Medulla oblongata (tissue), 1 donor: ENCODE measurements at regions not wholly inside any gene's neighbourhood (a gene's known extent, or its start where the extent isn't known, plus 50 kb on each side); places are given as distances from the start of the nearest gene placed in this dataset.

ENCODE experiments used
- DNase-seq: peaks from one replicate; pipeline ENCODE4 v3.0.0-alpha.2; 2015; ENCODE audit errors: extremely low spot score

DNA sequence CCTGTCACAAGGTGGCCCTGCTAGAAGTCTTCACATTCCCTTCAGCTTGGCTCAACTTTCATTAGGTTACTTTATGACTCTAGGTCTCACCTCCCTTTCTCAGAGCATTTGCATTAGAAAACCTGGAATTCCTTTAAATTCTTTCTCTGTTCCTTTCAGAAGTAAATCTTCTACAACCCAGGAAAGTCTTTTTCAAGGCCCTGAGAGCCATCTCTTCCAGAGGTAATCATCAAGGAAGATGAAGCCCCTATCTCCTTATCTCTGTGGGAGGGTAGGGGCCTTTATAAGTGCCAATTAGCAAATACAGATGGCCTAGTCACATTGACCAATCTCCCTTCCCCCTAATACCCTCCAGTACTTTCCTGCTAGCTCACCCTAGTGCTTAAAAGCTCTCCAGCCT, 848.0 kb upstream of the FAM98A start:
- no peak for DNase-seq

DNA sequence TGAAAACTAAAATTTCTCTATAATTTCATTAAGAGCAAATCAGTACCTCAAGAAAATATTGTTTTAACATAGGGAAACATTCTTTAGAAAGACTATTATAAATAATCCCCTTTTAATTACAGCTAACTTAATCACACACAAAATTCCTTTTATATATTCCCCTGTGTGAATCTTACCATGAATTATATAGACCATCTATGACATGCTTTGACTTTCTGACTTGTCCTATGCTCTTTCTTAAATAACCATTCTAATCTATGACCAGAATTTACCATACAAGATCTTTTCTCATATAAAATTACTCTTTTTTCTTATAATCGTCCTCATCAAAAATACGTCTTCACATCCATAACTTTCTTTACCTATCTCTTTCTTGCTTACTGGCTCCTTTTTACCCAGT, 824.2 kb upstream of the FAM98A start:
- DNase-seq, result no peak

DNA sequence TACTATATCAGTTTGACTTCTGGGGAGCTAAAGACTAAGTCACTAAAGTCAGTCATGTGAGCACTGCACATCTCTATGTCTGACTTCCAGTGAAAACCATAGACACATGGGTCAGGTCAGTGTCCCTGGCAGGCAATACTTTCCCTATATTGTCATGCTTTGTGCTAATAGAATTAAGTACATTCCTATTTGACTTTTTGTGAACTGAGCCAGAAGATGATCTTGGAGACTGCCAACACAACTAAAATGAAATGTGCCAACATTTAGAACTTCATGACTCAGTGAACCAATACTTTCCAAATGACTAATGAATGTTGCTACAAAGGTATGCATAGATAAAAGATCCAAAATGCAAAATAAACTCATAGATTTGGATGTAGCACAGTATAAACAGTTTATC, 820.8 kb upstream of the FAM98A start:
- DNase-seq, result no peak

DNA sequence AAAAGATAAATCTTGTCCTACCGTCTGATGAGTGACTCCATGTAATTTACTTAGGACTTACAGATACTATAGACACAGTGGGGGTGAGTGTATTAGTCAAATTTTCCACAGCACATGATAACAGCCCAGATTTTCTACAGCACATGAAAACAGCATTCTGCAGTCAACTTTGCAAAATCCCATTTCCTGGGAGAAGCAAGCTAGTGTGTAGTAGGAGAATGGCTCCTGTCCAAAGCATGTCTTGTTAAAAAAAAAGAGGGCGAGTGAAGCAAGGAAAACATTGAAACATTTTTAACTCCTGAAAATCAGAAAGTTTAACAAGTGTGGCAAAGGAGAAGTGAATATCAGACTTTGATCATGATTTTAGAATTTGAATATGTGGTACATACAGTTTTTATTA, 817.8 kb upstream of the FAM98A start:
- no peak for DNase-seq

DNA sequence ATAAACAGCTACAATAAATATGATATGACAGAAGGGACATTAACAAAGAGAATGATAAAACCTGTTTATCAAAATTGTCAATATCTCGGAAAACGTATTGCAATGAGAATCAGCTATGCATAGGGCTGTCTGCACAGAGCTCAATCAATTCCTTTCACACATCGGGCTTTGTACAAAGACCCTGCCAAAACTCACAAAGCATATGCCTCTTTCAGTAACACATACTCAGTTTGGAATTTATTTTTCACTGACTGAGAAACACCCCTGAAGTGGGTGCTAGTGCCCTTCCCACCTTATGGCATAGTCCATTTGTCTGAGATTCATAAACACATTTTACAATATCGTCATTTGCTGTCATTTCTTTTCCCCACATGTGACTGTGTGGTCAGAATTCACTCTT, 815.8 kb upstream of the FAM98A start:
- DNase-seq, result no peak

DNA sequence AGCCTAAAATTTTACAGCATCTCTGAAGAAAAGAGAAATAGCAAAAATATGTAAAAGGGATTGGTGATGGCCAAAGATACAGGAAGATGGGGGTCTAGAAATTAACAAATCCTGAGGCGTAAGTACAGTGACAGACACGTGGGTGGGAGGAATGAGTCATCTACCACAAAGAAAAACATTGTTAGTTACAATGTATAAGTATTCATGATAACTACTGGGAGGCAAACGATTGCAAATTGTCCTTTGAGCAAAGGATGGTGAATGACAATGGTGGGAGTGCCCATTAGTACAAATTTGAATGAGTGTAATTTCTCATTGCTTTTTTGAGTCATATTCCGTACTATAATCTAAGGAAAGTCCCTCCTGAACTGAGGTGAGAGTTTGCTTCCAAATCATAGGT, 809.0 kb upstream of the FAM98A start:
- DNase-seq, result no peak

DNA sequence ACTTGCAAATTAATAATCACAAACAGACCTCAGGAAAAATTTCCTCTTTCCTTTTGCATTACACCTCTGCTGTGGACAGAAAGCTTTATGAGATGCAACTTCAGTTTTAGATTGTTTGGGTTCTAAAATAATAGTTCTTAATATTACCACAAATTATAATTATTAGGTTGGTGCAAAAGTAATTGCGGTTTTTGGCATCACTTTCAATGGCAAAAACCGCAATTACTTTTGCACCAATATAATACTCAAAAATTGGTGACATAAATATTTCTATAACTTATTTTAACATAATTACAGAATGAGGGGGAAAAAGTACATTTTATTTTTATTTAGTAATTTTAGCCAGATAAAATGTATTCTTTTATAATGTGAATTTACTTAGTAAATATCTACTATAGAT, 804.4 kb upstream of the FAM98A start:
- DNase-seq, result no peak

DNA sequence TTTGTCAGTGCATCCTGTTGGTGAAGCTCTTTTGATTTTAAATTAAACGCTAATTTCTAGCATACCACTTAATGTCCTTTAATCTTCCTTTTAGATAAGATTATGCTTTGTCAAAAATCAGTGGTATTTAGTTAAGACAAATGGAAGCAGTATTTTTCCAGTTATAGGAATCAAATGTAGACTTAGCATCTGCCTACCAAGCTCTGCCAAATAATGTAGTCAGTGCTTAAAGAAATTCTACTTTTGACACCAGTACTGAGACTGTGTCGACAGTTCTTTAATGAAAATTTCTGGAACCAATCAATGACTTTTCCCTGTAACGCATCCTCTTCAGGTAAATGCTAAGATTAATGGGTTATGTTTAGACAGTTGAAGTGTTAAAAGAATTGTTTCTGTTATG, 803.3 kb upstream of the FAM98A start:
- no peak for DNase-seq

DNA sequence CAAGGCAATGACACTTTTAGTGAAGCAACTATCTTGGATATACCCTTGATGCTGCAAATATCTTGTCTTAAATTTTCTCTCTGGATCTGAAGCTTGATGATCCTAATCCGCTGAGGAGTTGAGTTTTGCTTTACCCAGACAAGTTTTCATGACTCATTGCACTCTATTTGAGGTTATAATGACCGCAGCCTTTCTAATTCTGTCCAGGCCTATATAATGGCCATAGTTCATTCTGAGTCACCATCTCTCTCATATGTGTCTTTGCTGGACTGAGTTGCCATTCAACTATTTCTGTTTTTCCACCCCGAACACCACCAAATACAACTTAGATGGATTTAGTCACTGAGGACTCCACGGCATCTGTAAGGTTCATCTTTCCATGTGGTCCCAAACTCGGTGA, 802.1 kb upstream of the FAM98A start:
- no peak for DNase-seq

DNA sequence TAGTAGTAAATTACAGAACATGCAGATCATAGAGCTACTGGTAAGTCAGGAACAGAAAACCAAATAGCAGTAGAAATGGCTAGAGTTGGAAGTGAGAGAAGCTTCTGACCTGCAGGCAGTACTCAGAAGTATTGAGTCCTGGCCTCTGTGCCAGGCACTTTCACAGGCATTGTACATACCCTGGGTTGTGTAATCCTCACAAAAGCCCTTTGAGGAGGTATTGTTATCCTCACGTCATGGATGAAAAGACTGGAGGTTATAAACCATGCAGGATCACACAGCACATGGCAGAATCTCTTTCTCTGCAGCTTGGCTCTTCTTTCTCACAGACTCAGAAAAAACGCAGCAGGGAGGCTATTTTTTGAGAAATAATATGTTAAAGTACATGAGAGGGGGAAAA, 789.3 kb upstream of the FAM98A start:
- no peak for DNase-seq

DNA sequence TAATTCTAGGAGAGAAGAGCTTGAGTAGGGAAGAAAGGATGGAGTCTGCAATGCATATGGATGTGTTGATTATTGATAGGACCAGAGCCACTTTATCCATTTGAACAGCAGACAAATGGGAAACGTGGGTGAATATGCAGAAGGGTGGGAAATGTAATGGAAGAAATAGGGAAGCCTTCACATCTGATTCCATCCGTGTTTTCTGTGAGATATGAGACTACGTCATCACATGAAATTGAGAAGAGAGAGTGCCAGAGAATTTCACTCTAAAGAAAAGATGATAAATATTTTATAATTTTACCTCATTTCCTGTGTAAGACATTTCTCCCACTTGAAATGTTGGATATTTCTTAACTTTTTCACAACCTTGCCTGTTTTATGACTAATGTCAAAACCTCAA, 788.4 kb upstream of the FAM98A start:
- no peak for DNase-seq

DNA sequence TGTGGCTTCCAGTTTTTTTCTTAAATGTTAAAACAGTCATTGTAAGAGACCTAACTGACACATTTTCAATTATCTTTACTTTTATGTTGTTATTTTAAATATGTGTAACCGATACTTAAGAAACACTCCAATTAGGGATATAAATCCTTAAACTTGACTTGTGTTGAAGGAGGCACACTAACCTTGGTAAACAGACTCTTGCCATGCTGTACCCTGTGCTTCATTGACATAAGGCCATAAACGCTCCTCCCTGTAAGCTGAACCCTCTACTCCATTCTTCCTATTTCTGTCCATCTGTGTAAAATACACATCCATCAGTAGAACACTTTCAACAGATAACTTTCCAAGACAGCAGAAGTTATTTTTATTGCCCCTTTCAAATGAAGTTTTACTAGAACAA, 780.5 kb upstream of the FAM98A start:
- no peak for DNase-seq

DNA sequence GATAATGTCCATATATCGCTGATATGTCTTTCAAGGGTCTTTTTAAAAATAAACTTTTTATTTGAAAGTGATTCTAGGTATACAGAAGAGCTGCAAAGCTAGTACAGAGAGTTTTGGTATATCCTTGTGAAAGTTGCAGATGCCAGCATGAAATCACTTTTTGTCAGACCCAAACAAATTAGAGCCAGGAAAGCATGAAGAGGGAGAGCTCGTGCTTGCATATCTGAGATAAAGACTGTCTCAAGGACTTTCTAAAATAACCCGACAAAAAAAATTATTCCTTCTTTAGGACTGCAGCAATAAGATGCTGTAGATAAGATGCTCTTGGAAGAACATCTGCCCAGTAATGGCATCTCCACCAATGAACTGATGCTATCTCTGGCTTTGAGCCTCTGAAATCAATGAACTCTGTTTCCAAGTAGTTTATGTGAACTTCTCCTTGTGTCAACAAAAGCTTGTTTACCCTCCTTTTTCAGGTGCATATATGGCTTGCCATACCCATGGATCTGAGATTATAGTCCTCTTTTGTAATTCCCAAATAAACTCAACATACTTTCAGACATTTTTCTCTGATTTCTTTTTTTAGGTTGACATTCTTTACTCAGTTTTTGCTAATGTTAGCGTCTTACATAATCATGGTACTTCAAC, 774.6 kb upstream of the FAM98A start:
- DNase-seq, result no peak

DNA sequence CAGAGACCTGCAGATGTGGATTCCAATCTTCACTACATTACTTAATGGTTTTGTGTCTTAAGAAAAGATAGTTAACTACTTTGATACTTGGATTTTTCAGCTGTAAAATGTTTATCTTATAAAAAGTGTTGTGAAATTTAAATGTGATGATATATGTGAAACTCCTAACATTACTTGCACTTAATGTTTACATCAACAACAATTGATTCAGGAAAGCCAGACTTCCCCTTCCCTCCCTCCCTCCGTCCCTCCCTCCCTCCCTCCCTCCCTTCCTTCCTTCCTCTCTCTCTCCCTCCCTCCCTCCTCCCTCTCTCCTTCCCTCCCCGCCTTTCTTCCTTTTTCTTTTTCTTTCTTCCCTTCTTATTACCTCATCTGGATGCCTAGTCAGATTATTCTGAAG, 773.9 kb upstream of the FAM98A start:
- DNase-seq, result no peak

DNA sequence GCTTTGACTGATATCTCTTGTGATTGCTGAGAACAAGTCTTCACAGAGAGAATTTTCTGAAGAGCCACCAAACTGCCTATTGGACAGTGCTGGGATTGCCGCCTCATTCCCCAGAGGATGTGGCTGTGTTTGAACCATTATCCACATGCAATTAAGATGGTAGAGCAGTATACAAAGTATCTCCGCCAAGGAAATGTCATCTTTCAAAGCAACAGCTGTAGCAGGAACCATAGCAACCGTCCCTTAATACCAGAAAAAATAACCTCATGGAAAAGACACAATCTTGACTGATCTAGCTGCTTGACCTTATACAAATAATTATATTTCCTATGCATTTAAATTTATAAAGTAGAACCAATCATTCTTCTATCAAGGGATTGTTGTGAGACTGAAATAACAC, 772.6 kb upstream of the FAM98A start:
- DNase-seq, result no peak

DNA sequence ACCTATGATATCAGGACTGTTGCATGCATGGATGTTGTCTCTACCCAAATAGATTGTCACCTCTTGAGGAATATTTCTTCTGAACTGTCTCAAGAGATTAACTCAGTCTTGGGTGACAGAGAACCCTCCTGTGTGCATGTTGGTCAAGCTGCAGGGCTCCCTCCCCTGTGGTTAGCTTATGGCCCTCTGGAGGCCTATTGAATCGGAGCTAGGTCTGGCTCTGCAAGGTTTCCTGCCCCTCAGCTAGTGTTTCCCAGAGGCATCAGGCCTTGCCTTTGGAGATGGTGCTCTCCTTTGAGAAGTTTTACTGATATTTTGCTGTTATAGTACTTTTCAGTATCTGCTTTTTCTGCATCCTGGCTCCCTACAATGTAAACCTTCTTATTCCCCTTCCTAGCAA, 769.2 kb upstream of the FAM98A start:
- DNase-seq, result no peak

DNA sequence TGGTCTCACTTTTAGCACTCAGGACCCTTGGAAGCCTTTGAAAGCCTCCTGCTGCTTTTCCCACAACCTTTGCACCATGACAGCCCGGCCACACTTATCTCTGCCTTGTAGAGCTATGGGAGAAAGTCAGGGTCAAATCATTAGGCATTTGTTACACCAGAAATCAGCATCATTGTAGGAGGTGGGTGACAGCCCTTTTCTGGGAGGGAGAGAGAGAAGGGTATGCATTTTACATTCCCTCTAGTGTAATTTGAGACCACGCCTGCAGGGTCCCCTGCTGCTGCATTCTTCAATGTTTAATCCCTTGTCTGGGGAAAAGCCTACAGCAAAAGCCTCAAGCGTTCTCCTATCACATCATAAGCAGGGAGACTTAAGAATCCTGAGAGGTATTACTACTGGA, 766.8 kb upstream of the FAM98A start:
- no peak for DNase-seq

DNA sequence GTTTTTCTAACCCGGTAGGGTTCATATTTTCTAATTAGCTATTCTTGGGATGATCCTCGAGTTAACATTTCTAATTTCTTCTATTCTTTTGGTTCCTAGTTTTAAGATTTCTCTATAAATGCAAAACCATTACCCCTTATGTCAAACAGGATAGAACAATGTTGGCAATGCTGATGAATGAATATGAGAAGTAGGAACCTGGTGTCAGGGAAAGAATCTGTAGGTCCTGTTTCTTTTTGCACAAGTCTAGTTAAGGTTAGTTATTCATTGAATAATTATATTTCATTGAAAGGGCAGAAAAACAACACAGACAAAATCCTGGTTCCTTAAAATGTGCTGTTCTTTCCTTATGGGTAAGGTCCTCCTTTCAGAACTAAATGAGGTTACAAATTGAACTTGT, 766.4 kb upstream of the FAM98A start:
- no peak for DNase-seq

DNA sequence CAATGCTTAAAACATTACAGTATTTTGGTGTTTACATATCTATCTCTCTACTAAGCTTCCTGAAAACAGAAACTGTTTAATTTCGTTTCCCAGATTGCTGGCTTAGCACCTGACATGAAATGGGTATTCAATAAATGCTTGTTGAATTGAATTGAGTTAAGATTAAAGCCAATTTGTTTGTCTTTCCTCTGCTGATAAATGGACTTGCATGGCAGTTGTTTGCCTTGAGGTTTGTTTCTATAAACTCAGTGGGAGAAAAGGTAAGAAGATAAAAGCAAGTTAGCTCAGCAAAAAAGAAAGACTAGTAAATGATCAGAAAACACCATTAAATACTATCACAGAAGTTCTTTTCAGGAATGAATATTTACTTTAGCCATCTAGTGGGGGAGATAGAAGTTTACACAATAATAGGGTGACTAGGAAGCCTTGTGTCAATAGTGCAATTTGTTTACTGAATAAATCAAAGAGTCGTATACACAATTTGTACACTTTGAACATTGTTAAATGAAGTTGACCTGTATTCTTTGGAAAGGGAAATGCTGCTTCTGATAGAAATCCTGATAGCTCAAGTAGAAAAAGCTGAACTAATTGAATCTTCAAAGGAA, 754.5 kb upstream of the FAM98A start:
- DNase-seq, result no peak

DNA sequence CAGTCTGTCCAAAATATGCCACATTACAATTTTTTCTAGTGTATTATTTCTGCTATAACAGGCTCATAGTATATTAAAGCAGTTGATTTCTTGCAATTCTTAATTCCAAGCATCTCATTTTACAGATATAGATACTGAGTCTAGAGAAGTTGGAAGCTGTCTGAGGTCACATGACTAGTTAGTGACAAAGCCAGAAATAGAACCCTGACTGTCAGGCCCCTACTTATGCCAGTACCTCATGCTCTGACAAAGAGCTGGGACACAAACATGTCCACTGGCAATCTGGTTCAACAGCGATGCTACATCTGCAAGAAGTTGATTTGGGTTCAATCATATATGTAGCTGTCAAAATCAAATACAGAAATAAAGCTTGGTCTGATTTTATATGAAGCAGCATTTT, 750.4 kb upstream of the FAM98A start:
- no peak for DNase-seq

DNA sequence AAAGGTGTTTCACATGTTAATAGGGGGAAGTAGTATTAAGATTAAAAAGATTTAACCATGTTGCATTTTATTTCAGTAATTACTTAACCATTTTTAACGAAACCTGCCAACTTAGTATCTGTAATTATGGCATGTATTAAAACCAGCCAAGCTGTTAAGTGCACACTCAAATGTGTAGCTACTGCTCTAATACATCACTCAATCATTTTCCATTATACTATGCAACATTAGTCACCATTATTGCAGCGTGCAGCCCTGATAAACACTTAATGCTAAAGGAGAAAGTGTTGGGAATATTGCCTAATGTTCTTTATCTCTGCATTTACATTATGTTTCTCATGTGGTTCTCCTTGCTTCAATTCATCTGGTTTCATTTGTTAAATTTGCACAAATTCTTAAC, 745.9 kb upstream of the FAM98A start:
- DNase-seq, result no peak

DNA sequence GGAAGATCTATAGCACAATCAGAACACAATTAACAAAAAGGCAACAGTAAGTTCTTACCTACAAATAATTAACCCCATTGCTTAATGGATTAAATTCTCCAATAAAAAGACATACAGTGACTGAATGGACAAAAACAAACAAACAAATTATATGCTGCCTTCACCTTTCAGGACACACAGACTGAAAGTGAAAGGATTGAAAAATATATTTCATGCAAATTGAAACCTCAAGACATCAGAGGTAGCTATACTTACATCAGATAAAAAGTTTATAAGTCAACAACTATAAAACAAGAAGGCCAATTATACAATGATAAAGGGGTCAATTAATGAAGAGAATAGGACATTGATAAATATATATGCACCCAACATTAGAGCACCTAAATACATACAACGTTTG, 741.2 kb upstream of the FAM98A start:
- no peak for DNase-seq

DNA sequence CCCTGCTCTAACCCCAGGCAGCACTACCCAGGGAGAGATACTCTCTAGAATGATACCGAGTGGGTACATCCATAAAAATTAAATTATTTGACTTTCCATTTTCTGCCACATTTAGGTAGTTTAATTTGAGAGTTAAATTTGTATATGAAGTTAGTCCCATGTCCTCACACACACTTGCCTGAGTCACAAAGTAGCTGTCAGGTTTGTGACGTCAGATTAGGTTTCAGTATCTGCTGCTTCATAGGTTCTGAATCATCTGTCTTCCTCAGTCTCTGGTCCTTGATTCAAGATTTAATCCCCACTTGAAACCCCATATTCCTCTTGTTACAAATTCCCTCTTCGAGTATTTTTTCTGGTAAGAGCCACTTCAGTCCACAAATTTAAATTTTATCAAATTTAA, 738.6 kb upstream of the FAM98A start:
- DNase-seq, result no peak

DNA sequence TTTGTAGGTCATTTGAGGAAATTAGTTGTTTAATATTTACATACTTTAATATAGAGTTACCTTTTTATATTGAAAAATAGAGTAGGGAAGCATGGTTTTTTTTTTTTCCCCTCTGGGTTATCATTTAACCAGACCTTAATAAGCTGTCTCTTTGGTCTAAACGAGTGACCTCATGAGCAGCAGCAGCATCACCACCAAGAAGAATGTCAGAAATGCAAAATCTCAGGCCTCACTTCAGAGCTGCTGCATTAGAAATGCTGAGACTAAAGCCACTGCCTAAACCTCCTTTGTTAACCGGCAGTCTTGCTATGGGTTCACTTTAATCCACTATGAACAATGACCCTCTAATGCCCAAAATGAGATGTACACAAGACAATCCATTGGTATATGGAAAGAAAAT, 733.7 kb upstream of the FAM98A start:
- no peak for DNase-seq
